Epithelial cell of esophagus (primary cell): ENCODE measurements at regions not wholly inside any gene's neighbourhood (a gene's known extent, or its start where the extent isn't known, plus 50 kb on each side); places are given as distances from the start of the nearest gene placed in this dataset.
A peak's percentile ranks its signal among the peaks of the same experiment; 100 is the strongest.
"Not testable (repeated sequence)": the region's sequence is repeated elsewhere in the genome, so short reads cannot be mapped to it uniquely, and the experiment has no call there.

Experiments used
- DNase-seq: peaks from one replicate; pipeline ENCODE4 v3.0.0; 2010; ENCODE audit warnings: low read depth
- H3K4me3 ChIP-seq: 2 replicates; pipeline ENCODE4 v1.5.1; 2011; ENCODE audit warnings: mild to moderate bottlenecking, low read length, control low read depth
- TF ChIP-seq, protein P1 (sequence below): IDR thresholded peaks from 2 replicates; pipeline ENCODE4 v1.5.1; 2011; ENCODE audit warnings: low read depth, mild to moderate bottlenecking, low read length, control low read depth, inconsistent platforms; ENCODE audit not compliant: insufficient read depth; ENCODE audit errors: missing control alignments

- H3K4me3 ChIP-seq, result no peak overlapping the region
- TF ChIP-seq, protein P1, sequence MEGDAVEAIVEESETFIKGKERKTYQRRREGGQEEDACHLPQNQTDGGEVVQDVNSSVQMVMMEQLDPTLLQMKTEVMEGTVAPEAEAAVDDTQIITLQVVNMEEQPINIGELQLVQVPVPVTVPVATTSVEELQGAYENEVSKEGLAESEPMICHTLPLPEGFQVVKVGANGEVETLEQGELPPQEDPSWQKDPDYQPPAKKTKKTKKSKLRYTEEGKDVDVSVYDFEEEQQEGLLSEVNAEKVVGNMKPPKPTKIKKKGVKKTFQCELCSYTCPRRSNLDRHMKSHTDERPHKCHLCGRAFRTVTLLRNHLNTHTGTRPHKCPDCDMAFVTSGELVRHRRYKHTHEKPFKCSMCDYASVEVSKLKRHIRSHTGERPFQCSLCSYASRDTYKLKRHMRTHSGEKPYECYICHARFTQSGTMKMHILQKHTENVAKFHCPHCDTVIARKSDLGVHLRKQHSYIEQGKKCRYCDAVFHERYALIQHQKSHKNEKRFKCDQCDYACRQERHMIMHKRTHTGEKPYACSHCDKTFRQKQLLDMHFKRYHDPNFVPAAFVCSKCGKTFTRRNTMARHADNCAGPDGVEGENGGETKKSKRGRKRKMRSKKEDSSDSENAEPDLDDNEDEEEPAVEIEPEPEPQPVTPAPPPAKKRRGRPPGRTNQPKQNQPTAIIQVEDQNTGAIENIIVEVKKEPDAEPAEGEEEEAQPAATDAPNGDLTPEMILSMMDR, result no peak
- DNase-seq, result no peak
Measured at GRCh38 chr6:130713144-130713543, 114.1 kb upstream of the SMLR1 start.

DNA sequence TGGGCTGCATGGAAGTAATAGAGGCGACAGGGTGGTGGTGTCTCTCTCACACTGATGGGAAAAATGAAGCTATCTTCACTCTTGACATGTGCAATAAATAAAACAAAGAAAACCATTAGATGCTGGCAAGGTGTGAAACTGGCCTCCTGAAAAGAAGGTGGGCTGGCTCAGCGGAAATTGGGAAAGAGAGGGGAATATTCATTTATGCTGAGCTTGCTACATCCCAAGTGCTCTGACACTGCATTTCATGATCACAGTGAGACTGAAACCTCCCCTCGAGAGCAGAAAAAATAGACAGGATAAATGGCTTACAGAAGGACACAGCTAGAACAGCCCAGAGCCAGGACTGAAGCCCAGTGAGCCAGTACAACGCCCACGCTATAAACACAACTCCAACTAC is 112.1 kb upstream of the SMLR1 start:
- TF ChIP-seq, protein P1, result no peak
- H3K4me3 ChIP-seq, result no peak overlapping the region
- no peak for DNase-seq

GRCh38 chr6:130716466-130716865 is 110.7 kb upstream of the SMLR1 start:
- TF ChIP-seq, protein P1, result no peak
- DNase-seq, result no peak
- no peak overlapping the region for H3K4me3 ChIP-seq

DNA sequence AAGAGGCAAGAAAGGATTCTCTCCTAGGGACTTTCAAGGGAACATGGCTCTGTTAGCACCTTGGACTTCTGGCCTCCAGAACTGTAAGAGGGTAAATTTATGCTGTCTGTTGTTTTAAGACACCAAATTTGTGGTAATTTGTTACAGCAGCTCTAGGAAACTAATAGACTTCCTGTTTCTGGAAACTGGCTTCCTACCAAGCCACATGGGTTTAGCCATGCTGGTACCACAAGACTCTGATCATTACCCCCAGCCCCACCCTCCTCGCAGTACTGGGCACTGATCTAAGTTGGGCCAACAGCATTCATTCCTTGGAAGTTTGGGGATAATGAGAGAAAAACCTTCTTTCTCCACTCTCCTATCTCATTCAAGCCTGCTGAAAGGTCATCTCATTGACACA is 109.5 kb upstream of the SMLR1 start:
- H3K4me3 ChIP-seq, result no peak overlapping the region
- TF ChIP-seq, protein P1, result no peak
- no peak for DNase-seq

GRCh38 chr6:130720076-130720715 is 107.0 kb upstream of the SMLR1 start:
- H3K4me3 ChIP-seq, result no peak overlapping the region
- TF ChIP-seq, protein P1, result no peak
- peak; percentile 17 for DNase-seq

DNA sequence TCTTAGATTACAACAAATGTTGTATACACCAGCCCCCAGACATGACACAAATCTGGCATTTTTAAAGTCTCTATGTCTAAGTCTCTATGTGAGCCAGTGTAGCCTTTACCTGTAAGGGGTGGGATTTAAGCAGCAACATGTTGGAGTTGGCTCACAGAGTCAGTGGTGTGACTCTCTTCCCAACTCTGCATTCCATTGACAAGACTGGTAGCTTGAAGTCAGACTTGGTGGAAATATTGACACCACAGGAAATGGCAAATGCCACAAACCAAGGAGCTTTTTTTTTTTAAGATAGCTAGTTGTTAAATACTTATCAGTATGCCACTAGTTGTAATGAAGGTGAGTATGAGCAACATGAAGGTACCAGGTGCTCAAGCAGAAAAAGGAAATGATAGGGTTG is 103.1 kb upstream of the SMLR1 start:
- H3K4me3 ChIP-seq, result no peak overlapping the region
- TF ChIP-seq, protein P1, result no peak
- DNase-seq, result peak; percentile 27

DNA sequence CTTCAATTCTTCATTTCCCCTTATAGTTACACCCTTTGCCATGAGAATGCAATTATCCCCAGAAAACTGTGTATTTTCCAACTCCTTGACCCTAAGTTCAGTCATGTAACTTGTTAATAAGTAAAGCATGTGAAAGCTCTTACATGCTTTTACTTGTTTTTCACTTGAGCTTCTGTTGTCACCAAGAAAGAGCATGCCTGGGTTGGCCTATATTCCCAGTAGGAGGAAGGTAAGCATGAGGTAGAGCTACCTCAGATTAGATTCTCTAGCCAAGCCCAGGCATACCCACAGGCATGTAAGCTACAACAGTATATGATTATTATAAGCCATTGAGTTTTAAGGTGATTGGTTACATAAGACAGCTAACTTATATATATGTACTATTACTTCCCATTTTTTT is 101.7 kb upstream of the SMLR1 start:
- peak; percentile 81 for DNase-seq
- TF ChIP-seq, protein P1, result no peak
- H3K4me3 ChIP-seq, result no peak overlapping the region

GRCh38 chr6:130728064-130728463 is 99.1 kb upstream of the SMLR1 start:
- DNase-seq, result not testable (repeated sequence)

More at GRCh38 chr6:130728064-130728463, 99.1 kb upstream of the SMLR1 start:
- H3K4me3 ChIP-seq, result not testable (repeated sequence)
